OCI-LY7 (cell line): ENCODE measurements at regions not wholly inside any gene's neighbourhood (a gene's known extent, or its start where the extent isn't known, plus 50 kb on each side); places are given as distances from the start of the nearest gene placed in this dataset.

Experiments used
- BruUV-seq: library from RNA; stranded (reverse); fragments of 400-500 nt; replicated peaks from 2 replicates; lab custom pipeline; 2021; lab: Mats Ljungman, UMichigan
- CTCF ChIA-PET: fragments of 300-600 bp; sonication (Branson Sonifier 250); formaldehyde crosslinking; loops from one replicate; lab custom pipeline; 2022; ENCODE audit warnings: antibody characterized with exemption; ENCODE audit not compliant: unreplicated experiment; lab: Charles Lee
- POLR2A ChIA-PET: fragments of 300-600 bp; sonication (Branson Sonifier 250); formaldehyde crosslinking; loops from one replicate; lab custom pipeline; 2022; ENCODE audit warnings: antibody characterized with exemption; lab: Charles Lee
- DNase-seq: peaks from one replicate; pipeline ENCODE4 v3.0.0-alpha.2; 2015; ENCODE audit warnings: low spot score
- H2AFZ ChIP-seq: fragments of 200-600 bp; sonication (generic), shearing (Covaris generic); 2 replicates; pipeline ENCODE4 v1.6.1; 2014; ENCODE audit warnings: mild to moderate bottlenecking, antibody characterized with exemption, low read length, moderate library complexity
- H3K27ac ChIP-seq: fragments of 200-600 bp; sonication (generic); 2 replicates; pipeline ENCODE4 v1.5.1; 2014; ENCODE audit warnings: mixed run types, low read depth, mild to moderate bottlenecking, moderate library complexity, low read length, inconsistent platforms; ENCODE audit not compliant: poor library complexity, severe bottlenecking
- H3K36me3 ChIP-seq: fragments of 200-600 bp; sonication (generic); 2 replicates; pipeline ENCODE4 v1.6.1; 2014; ENCODE audit warnings: mild to moderate bottlenecking, antibody characterized with exemption, low read length, moderate library complexity, mixed read lengths; ENCODE audit not compliant: insufficient read depth
- H3K4me1 ChIP-seq: fragments of 200-600 bp; sonication (generic); 2 replicates; pipeline ENCODE4 v1.5.1; 2014; ENCODE audit warnings: mild to moderate bottlenecking, low read length; ENCODE audit not compliant: insufficient read depth, poor library complexity, severe bottlenecking
- H3K4me2 ChIP-seq: fragments of 200-600 bp; sonication (generic); 2 replicates; pipeline ENCODE4 v1.6.1; 2014; ENCODE audit warnings: mild to moderate bottlenecking, low read length
- H3K4me3 ChIP-seq: fragments of 200-600 bp; sonication (generic); 2 replicates; pipeline ENCODE4 v1.5.1; 2014; ENCODE audit warnings: mild to moderate bottlenecking, low read depth, low read length; ENCODE audit not compliant: poor library complexity, severe bottlenecking
- H3K79me2 ChIP-seq: fragments of 200-600 bp; sonication (generic); 2 replicates; pipeline ENCODE4 v1.6.1; 2016; ENCODE audit warnings: low read depth, mild to moderate bottlenecking, low read length, moderate library complexity, mixed read lengths; ENCODE audit not compliant: insufficient read depth
- H3K9me2 ChIP-seq: fragments of 200-600 bp; sonication (generic); 2 replicates; pipeline ENCODE4 v1.6.1; 2016; ENCODE audit warnings: mild to moderate bottlenecking, low read length, mixed read lengths; ENCODE audit not compliant: insufficient read depth
- H3K9me3 ChIP-seq: fragments of 200-600 bp; sonication (generic); 2 replicates; pipeline ENCODE4 v1.6.1; 2014; ENCODE audit warnings: mild to moderate bottlenecking, mixed run types, low read length, mixed read lengths
- H4K20me1 ChIP-seq: fragments of 200-600 bp; sonication (generic); 2 replicates; pipeline ENCODE4 v1.6.1; 2014; ENCODE audit warnings: mild to moderate bottlenecking, antibody characterized with exemption, low read length, moderate library complexity, mixed read lengths; ENCODE audit not compliant: insufficient read depth
- CTCF ChIP-seq: fragments of 200-600 bp; sonication (generic); conservative IDR thresholded peaks from 2 replicates; pipeline ENCODE4 v1.5.1; 2014; ENCODE audit warnings: mild to moderate bottlenecking, antibody characterized with exemption, low read length, moderate library complexity, mixed read lengths
- EZH2phosphoT487 ChIP-seq: fragments of 200-600 bp; sonication (generic); IDR thresholded peaks from 2 replicates; pipeline ENCODE4 v1.6.1; 2018; ENCODE audit warnings: low read depth, borderline replicate concordance, mild to moderate bottlenecking, mixed run types, antibody characterized with exemption, low read length, moderate library complexity, mixed read lengths
- intact Hi-C: fragments of 100-400 bp; cut with micrococcal nuclease; formaldehyde crosslinking; loops from one replicate; pipeline ENCODE4 v1.10.0; 2022; ENCODE audit not compliant: unreplicated experiment

GRCh38 chr17:74134991-74135390, 68.5 kb upstream of the RPL38 start:
- intact Hi-C loops: no loop called here
- H3K4me3 ChIP-seq: no peak overlapping the region
- TF ChIP-seq CTCF (no peak), EZH2phosphoT487 (no peak)
- no peak overlapping the region for H3K27ac ChIP-seq
- CTCF ChIA-PET: no interaction called here
- H3K4me2 ChIP-seq: no peak overlapping the region
- H3K9me2 ChIP-seq: no peaks in the 10 kb centered on the region
- no peaks in the 10 kb centered on the region for H3K4me1 ChIP-seq
- POLR2A ChIA-PET: no interaction called here
- H3K36me3 ChIP-seq: no peaks in the 10 kb centered on the region
- H3K9me3 ChIP-seq: no peaks in the 10 kb centered on the region
- H3K79me2 ChIP-seq: no peaks in the 10 kb centered on the region
- no peak for DNase-seq
- H4K20me1 ChIP-seq: no peaks in the 10 kb centered on the region
- no peak overlapping the region for H2AFZ ChIP-seq
- no TSS peak for BruUV-seq

- intact Hi-C loops: no loop called here
- Histone ChIP-seq H3K36me3 (no peaks in the 10 kb centered on the region), H3K4me1 (no peaks in the 10 kb centered on the region), H3K79me2 (no peaks in the 10 kb centered on the region), H3K4me3 (no peak overlapping the region), H3K9me3 (no peaks in the 10 kb centered on the region), H4K20me1 (no peaks in the 10 kb centered on the region), H3K9me2 (no peaks in the 10 kb centered on the region), H3K27ac (no peak overlapping the region), H2AFZ (no peak overlapping the region), H3K4me2 (no peak overlapping the region)
- TF ChIP-seq EZH2phosphoT487 (no peak), CTCF (no peak)
- no peak for DNase-seq
- ChIA-PET CTCF (no interaction called here), POLR2A (no interaction called here)
- BruUV-seq: no TSS peak
These were observed 67.9 kb upstream of the RPL38 start for GRCh38 chr17:74135391-74136167.

GRCh38 chr17:74137416-74137815, 66.1 kb upstream of the RPL38 start:
- no peak overlapping the region for H3K4me2 ChIP-seq
- peaks cover 11% of the 10 kb centered on the region for H3K9me3 ChIP-seq
- CTCF ChIA-PET: no interaction called here
- POLR2A ChIA-PET: no interaction called here
- no peaks in the 10 kb centered on the region for H3K9me2 ChIP-seq
- BruUV-seq: no TSS peak
- H2AFZ ChIP-seq: no peak overlapping the region
- no peaks in the 10 kb centered on the region for H3K79me2 ChIP-seq
- no peaks in the 10 kb centered on the region for H3K4me1 ChIP-seq
- intact Hi-C loops: no loop called here
- no peaks in the 10 kb centered on the region for H3K36me3 ChIP-seq
- DNase-seq: no peak
- H3K4me3 ChIP-seq: no peak overlapping the region
- TF ChIP-seq CTCF: no peak
- TF ChIP-seq EZH2phosphoT487: no peak
- no peaks in the 10 kb centered on the region for H4K20me1 ChIP-seq
- no peak overlapping the region for H3K27ac ChIP-seq
